SJSA1 (cell line): ENCODE measurements at regions not wholly inside any gene's neighbourhood (a gene's known extent, or its start where the extent isn't known, plus 50 kb on each side); places are given as distances from the start of the nearest gene placed in this dataset.

Source experiments
- DNase-seq, 2 experiments: peaks; one replicate each; pipeline ENCODE4 v3.0.0-alpha.2; 2015 to 2020; ENCODE audit warnings: low spot score in 2 of 2, low read depth in 1 of 2
- H3K27ac ChIP-seq: fragments of 250-450 bp; sonication (Bioruptor Pico); 2 replicates; pipeline ENCODE4 v1.5.1; 2020; ENCODE audit warnings: mild to moderate bottlenecking, moderate library complexity
- H3K27me3 ChIP-seq: fragments of 250-450 bp; sonication (Bioruptor Pico); replicated peaks from 2 replicates; pipeline ENCODE4 v1.5.1; 2020; ENCODE audit warnings: mild to moderate bottlenecking, moderate library complexity
- H3K36me3 ChIP-seq: fragments of 250-450 bp; sonication (Bioruptor Pico); 2 replicates; pipeline ENCODE4 v1.5.1; 2020; ENCODE audit warnings: mild to moderate bottlenecking
- H3K4me1 ChIP-seq: fragments of 250-450 bp; sonication (Bioruptor Pico); replicated peaks from 2 replicates; pipeline ENCODE4 v1.6.1; 2021; ENCODE audit warnings: mild to moderate bottlenecking
- H3K4me3 ChIP-seq: fragments of 250-450 bp; sonication (Bioruptor Pico); 2 replicates; pipeline ENCODE4 v1.5.1; 2020; ENCODE audit warnings: mild to moderate bottlenecking
- H3K9me3 ChIP-seq: fragments of 250-450 bp; sonication (Bioruptor Pico); replicated peaks from 2 replicates; pipeline ENCODE4 v1.5.1; 2020; ENCODE audit warnings: mild to moderate bottlenecking

DNA sequence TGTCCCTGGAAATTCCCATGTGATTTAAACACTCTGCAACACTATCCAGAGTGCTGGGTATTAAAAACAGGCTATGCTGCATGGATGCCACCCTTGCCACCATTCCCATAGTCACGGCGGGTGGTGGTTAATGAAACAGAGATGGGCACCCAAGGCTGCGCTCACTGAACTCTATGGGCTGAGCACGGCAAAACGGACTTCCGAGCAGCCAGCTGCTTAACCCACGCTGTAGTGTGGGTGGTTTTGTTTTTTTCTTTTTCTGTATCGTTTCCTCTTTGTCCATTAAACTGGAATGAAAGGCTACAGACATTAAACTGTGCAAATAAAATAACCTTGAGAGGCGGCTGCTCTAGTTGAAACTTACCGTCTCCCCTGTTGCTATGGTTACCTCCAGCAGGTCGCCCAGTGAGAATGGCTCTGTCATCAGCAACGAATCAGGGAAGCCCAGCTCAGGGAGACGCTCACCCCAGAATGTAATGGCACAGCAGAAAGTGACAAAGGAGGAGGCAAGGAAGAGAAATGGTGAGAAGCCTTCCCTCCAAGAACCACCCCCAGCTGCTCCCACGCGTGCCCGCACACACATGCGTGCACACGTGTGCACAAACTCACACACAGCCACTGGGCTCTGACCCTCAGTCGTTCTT is 102.1 kb downstream of the C11orf91 start:
- Histone ChIP-seq H3K9me3 (no peaks in the 10 kb centered on the region), H3K4me3 (no peak overlapping the region), H3K36me3 (no peaks in the 10 kb centered on the region), H3K4me1 (no peaks in the 10 kb centered on the region), H3K27ac (no peak overlapping the region), H3K27me3 (peaks cover 30% of the 10 kb centered on the region)
- no peak for DNase-seq

- peaks cover 10% of the 10 kb centered on the region for H3K27me3 ChIP-seq
- H3K4me3 ChIP-seq = no peak overlapping the region
- DNase-seq = no peak
- H3K4me1 ChIP-seq = no peaks in the 10 kb centered on the region
- H3K9me3 ChIP-seq = 0 out of 2 replicates have a peak, but pooled peaks cover 3% of the 10 kb centered on the region
- no peak overlapping the region for H3K27ac ChIP-seq
- no peaks in the 10 kb centered on the region for H3K36me3 ChIP-seq
These were observed 106.4 kb downstream of the C11orf91 start for GRCh38 chr11:33594188-33594587.

DNA sequence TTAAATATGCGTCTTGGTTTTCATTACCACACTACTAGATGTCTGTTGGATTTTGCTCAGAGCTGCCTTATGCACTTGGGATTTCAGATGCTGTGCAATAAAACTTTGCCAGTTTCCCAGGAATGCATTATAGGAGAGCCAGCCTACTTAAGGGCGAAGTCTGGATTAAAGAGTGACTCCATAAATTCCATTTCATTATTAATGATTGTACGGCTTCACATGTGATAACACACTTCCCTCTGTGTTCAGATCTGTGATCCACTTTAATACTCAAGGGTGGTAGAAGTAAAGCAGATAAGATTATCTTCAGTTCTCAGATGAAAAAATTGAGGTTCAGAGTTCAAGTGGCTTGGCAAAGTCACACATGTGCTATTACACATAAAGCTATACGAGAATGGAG is 110.2 kb downstream of the C11orf91 start:
- Histone ChIP-seq H3K9me3 (0 out of 2 replicates have a peak, but pooled peaks cover 3% of the 10 kb centered on the region), H3K4me1 (no peaks in the 10 kb centered on the region), H3K27ac (no peak overlapping the region), H3K36me3 (no peaks in the 10 kb centered on the region), H3K4me3 (no peak overlapping the region), H3K27me3 (peaks cover 10% of the 10 kb centered on the region; the same call in 1 of the 2 replicates)
- DNase-seq = no peak

GRCh38 chr11:33588056-33588455 is 112.6 kb downstream of the C11orf91 start:
- H3K4me3 ChIP-seq = no peak overlapping the region
- DNase-seq = no peak
- H3K27me3 ChIP-seq = peaks cover 12% of the 10 kb centered on the region; the same call in 1 of the 2 replicates
- H3K27ac ChIP-seq = no peak overlapping the region
- H3K9me3 ChIP-seq = 0 out of 2 replicates have a peak, but pooled peaks cover 3% of the 10 kb centered on the region
- H3K36me3 ChIP-seq = no peaks in the 10 kb centered on the region
- H3K4me1 ChIP-seq = no peaks in the 10 kb centered on the region

DNA sequence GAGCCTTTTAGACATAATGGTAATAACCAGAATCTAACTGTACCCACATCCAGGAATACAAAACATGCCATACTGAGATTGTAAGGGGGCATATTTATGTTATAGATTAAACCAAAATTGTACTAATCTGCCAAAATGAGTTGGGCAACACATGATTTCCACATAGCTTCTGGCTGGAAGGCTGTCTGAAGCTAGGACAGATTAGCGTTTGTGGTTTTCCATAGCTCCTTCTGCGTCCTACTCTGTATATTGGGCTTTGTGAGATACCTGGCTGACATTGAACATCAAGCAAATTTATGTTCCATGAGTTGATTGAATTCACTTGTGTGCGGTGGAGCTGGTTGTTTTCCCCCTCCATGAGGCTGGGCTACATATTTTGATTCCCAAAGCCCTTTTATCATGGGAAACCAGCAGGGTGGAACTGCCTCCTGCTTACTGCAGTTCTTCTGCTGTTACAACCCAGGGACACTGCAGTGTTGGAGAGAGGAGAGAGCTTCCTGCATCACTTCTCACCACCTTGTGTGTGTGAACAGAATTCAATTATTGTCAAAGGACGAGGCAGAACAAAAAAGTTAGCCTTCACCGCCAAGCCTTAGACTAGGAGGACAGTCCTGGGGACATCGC is 114.9 kb downstream of the C11orf91 start:
- Histone ChIP-seq H3K27ac (no peak overlapping the region), H3K4me1 (no peaks in the 10 kb centered on the region), H3K9me3 (0 out of 2 replicates have a peak, but pooled peaks cover 2% of the 10 kb centered on the region), H3K4me3 (no peak overlapping the region), H3K27me3 (peaks cover 19% of the 10 kb centered on the region), H3K36me3 (no peaks in the 10 kb centered on the region)
- no peak for DNase-seq

DNA sequence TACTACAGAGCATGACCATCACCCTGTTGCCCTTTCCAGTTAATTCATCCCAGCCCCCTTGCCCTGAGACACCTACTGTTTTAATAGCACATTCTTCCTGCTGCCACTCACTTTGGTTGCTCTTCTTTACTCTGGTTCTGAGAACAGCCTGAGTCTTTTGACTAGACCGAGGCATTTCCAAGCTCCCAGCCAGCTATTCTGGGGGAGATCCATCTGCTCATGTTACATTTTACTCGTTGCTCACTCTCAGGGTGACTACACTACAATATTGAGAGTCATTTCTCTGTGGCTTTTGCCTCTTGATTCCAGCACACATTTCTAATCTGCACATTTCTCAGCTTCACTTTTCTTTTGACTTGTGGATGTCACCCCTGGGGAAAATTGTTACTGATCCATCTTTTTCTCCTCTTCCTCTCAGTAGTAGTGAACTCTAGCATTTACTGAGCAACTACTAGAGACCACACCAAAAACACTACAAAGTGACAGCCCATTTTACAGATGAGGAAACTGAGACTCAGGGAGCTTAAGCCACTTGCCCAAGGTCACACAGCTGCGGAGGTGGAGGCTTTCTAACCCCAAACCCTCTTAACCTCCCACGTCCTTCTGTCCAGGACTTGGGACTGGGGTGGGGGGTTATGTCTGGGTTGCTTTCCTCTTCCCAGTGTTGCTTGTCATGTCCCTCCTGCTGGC is 117.8 kb downstream of the C11orf91 start:
- no peak overlapping the region for H3K4me3 ChIP-seq
- no peaks in the 10 kb centered on the region for H3K4me1 ChIP-seq
- no peaks in the 10 kb centered on the region for H3K36me3 ChIP-seq
- no peaks in the 10 kb centered on the region for H3K9me3 ChIP-seq
- H3K27ac ChIP-seq = no peak overlapping the region
- no peak for DNase-seq
- H3K27me3 ChIP-seq = peaks cover 13% of the 10 kb centered on the region

GRCh38 chr11:33579101-33579500 is 121.5 kb downstream of the C11orf91 start:
- no peaks in the 10 kb centered on the region for H3K36me3 ChIP-seq
- H3K4me1 ChIP-seq = no peaks in the 10 kb centered on the region
- no peak overlapping the region for H3K27ac ChIP-seq
- no peaks in the 10 kb centered on the region for H3K9me3 ChIP-seq
- H3K27me3 ChIP-seq = peaks cover 11% of the 10 kb centered on the region
- H3K4me3 ChIP-seq = no peak overlapping the region
- DNase-seq = no peak

- no peak overlapping the region for H3K4me3 ChIP-seq
- no peaks in the 10 kb centered on the region for H3K4me1 ChIP-seq
- DNase-seq = no peak
- H3K9me3 ChIP-seq = no peaks in the 10 kb centered on the region
- H3K36me3 ChIP-seq = no peaks in the 10 kb centered on the region
- peaks cover 11% of the 10 kb centered on the region for H3K27me3 ChIP-seq
- no peak overlapping the region for H3K27ac ChIP-seq
These were observed 123.4 kb downstream of the C11orf91 start for GRCh38 chr11:33577204-33577603.

DNA sequence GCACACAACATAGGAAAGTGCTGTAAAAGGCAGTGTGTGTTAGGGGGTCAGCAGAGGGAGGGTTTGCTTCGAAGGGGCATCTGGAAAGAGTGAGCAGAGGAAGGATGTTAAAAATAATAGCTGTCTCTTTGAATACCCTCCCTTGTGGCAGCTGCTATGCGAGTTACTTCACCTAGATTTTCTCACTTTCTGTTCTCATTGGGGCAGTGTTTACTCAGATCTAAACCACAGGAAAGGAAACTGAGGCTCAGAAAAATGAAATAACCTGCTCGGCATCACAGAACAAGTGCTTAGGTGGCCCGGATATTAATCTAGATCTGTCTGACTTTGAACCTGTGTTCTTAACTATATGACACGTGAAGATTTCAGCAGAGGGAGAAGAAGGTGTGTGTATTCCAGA is 125.3 kb downstream of the C11orf91 start:
- no peaks in the 10 kb centered on the region; the same call in none of the 2 replicates for H3K27me3 ChIP-seq
- no peaks in the 10 kb centered on the region for H3K9me3 ChIP-seq
- H3K27ac ChIP-seq = no peak overlapping the region
- no peaks in the 10 kb centered on the region for H3K36me3 ChIP-seq
- no peak overlapping the region for H3K4me3 ChIP-seq
- no peak for DNase-seq
- no peaks in the 10 kb centered on the region for H3K4me1 ChIP-seq

DNA sequence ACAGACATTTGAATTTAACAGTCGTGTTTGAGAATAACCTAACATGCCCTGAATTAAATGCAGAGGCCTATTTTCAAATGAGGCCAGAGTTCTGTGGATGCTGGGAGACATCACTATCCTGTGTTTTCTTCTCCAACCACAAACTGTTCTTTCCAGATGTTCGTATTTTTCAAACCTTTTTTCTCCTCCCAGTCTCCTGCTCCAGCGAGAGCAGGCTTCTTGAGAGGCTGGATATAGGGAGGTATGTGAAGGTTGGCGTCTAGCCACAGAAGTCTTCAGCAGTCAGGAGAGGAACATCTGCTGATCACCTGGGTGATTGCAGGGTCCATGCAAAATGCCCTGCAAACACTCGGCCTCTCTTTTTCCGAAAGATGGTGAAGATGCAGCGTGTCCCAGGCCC is 126.3 kb downstream of the C11orf91 start:
- DNase-seq = no peak
- no peak overlapping the region for H3K4me3 ChIP-seq
- H3K36me3 ChIP-seq = no peaks in the 10 kb centered on the region
- H3K4me1 ChIP-seq = no peaks in the 10 kb centered on the region
- H3K27ac ChIP-seq = no peak overlapping the region
- no peaks in the 10 kb centered on the region for H3K9me3 ChIP-seq
- H3K27me3 ChIP-seq = no peaks in the 10 kb centered on the region; the same call in none of the 2 replicates

- H3K4me3 ChIP-seq = no peak overlapping the region
- no peaks in the 10 kb centered on the region for H3K36me3 ChIP-seq
- no peaks in the 10 kb centered on the region for H3K4me1 ChIP-seq
- H3K27me3 ChIP-seq = peaks cover 3% of the 10 kb centered on the region
- no peak overlapping the region for H3K27ac ChIP-seq
- H3K9me3 ChIP-seq = no peaks in the 10 kb centered on the region
- DNase-seq = no peak
These were observed 131.3 kb downstream of the C11orf91 start for GRCh38 chr11:33569333-33569732.

GRCh38 chr11:33567004-33567403 is 133.6 kb downstream of the C11orf91 start:
- no peak overlapping the region for H3K27ac ChIP-seq
- H3K4me1 ChIP-seq = no peaks in the 10 kb centered on the region
- H3K9me3 ChIP-seq = no peaks in the 10 kb centered on the region
- H3K36me3 ChIP-seq = no peaks in the 10 kb centered on the region
- DNase-seq = no peak
- no peak overlapping the region for H3K4me3 ChIP-seq
- peaks cover 5% of the 10 kb centered on the region for H3K27me3 ChIP-seq

GRCh38 chr11:33564856-33565453 is 135.7 kb downstream of the C11orf91 start:
- Histone ChIP-seq H3K9me3 (no peaks in the 10 kb centered on the region), H3K4me1 (no peaks in the 10 kb centered on the region), H3K4me3 (no peak overlapping the region), H3K27me3 (peaks cover 5% of the 10 kb centered on the region), H3K27ac (no peak overlapping the region), H3K36me3 (no peaks in the 10 kb centered on the region)
- DNase-seq = no peak

DNA sequence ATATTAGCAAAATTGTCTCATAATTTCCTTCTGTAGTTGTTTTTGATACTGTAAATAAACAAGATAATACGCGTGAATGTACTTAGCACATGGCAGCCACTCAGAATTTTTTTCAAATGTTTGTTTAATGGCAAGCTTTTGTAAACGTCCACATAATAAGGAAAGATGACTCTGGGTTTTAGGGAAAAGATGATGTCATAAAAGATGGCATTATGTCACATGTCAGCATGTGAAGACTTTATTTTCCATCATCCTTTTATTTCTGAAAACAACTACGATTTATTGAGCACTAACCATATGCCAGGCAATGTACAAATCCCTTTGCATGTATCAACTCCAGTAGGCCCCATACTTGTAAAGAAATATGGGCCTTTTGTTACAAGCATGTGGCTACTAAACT is 139.9 kb downstream of the C11orf91 start:
- Histone ChIP-seq H3K4me3 (no peak overlapping the region), H3K4me1 (peaks cover 18% of the 10 kb centered on the region), H3K36me3 (no peaks in the 10 kb centered on the region), H3K27ac (no peak overlapping the region), H3K27me3 (0 out of 2 replicates have a peak, but pooled peaks cover 3% of the 10 kb centered on the region), H3K9me3 (0 out of 2 replicates have a peak, but pooled peaks cover 4% of the 10 kb centered on the region)
- no peak for DNase-seq
